ENCODE measurements at regions not wholly inside any gene's neighbourhood (a gene's known extent, or its start where the extent isn't known, plus 50 kb on each side); places are given as distances from the start of the nearest gene placed in this dataset.

- TF ChIP-seq REST (IDR thresholded peaks at IDR 0.05) (no peak), CTCF (IDR thresholded peaks at IDR 0.05; ENCODE audit: low read depth, low read length, missing input control) (no peak), MAX (IDR thresholded peaks at IDR 0.05) (no peak), RAD21 (IDR thresholded peaks at IDR 0.05) (no peak), SP1 (IDR thresholded peaks at IDR 0.05) (no peak), YY1 (IDR thresholded peaks at IDR 0.05) (no peak), TAF1 (conservative IDR thresholded peaks at IDR 0.05) (no peak), NR2F2 (IDR thresholded peaks at IDR 0.05) (no peak), RXRA (IDR thresholded peaks at IDR 0.05) (no peak), ATF3 (IDR thresholded peaks at IDR 0.05) (no peak), EGR1 (IDR thresholded peaks at IDR 0.05; ENCODE audit: low read depth in 2 of 2) (no peak), HNF4A (conservative IDR thresholded peaks at IDR 0.05) (no peak), ZBTB33 (IDR thresholded peaks at IDR 0.05) (no peak), HNF4G (IDR thresholded peaks at IDR 0.05) (no peak)
Measured at GRCh38 chr3:152095472-152095871, 173.3 kb upstream of the MBNL1 start.
